GM21717 (cell line): ENCODE measurements at regions not wholly inside any gene's neighbourhood (a gene's known extent, or its start where the extent isn't known, plus 50 kb on each side); places are given as distances from the start of the nearest gene placed in this dataset.

Experiments
- ATAC-seq: cut with Tn5 transposase; IDR thresholded peaks from one replicate; pipeline ENCODE4 v1.9.1; 2021; ENCODE audit warnings: mild to moderate bottlenecking, moderate library complexity; ENCODE audit not compliant: unreplicated experiment

DNA sequence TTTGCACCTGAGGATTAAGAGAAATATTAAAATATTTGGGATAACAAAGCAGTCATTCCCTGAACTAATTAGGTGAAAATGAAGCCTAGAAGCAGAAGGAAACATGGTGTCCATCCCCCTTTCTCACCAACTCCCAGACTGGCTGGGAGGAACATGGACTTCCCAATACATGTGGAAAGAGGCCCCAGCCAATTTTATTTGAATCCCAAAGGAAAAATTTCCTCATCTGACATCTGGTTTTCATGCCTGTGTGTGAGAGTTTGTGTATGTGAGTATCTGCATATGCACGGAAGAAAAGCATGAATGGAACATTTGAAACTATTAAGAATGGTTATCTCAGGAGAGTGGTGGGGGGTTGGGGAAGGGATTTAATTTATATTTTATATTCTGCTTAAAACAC is 84.3 kb downstream of the COPS8 start:
- ATAC-seq: no peak

GRCh38 chr2:237171396-237171795 is 85.7 kb downstream of the COPS8 start:
- ATAC-seq: no peak

- ATAC-seq: no peak
These were observed 86.2 kb downstream of the COPS8 start for GRCh38 chr2:237171881-237172280.

DNA sequence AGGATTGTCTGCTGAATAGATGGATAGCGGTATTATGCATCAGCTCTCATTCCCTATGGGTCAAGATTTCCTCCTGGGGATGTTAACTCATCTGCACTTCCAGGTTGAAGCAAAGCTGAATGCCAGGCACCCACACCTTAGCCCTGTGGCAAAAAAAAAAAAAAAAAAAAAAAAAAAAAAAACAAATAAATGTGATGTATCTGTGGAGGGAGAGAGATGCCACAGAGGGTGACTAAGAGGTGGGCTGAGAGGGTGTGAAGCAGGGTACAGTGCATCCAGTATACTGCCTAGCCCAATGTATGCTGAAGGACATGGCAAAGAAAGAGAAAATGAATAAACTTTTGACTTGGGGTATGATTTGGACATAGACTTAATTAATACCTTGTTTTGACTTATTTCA is 91.4 kb downstream of the COPS8 start:
- no peak for ATAC-seq

- ATAC-seq: no peak
These were observed 92.3 kb downstream of the COPS8 start for GRCh38 chr2:237177986-237178385.

GRCh38 chr2:237178396-237178795 is 92.7 kb downstream of the COPS8 start:
- no peak for ATAC-seq

DNA sequence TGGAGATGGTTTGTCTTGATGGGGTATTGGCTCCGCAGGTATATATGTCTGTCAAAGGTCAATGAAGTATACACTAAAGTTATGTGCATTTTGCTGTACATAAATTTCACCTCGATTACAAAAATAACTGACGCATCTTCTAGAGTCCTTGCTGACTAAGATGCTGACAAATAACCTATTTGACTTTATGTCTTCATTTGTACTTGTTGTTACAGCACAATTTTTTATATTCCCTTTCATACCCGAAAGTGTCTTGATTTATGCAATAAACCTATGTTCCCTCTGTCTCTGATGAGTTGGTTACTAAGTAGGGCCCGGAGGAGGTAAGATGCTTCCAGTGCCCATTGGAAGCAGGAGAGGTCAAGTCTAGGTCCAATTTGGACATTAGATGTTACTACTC is 93.5 kb downstream of the COPS8 start:
- no peak for ATAC-seq

DNA sequence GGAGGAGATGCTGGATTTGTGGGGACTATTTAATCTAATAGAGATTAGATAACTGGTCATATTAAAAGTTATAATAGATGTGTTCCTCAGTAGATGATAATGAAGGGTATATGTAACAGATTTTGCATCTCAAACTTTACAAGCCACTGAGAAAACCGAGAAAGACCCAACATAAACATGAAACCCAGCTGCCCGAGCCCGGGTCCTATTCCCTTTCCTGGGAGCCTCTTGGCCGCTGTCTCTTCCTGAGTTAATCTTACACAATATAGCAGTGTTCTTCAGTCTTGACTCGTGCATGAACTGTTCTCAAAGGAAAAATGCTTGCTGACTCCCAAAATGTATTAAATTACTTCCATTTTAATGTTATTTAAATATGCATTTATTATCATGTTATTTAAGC is 94.5 kb downstream of the COPS8 start:
- no peak for ATAC-seq

DNA sequence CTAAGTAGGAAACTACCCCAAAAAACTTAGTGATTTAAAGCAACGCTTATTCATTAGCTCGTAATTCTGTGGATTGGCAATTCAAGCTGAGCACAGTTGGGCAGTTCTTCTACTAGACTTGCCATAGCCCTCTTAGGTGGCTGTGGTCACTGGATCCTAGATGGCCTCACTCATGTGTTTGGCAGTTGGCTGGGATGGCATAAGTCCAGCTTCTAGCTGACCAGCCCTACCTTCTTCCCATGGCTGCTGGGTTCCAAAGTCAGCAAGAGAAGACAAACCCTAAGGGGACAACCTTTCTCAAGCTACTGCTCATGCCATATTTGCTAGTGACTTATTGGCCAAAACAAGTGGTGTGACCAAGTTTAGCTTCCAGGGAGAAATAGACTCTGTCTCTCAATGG is 95.3 kb downstream of the COPS8 start:
- ATAC-seq: no peak

- ATAC-seq: no peak
These were observed 96.2 kb downstream of the COPS8 start for GRCh38 chr2:237181844-237182243.

- no peak for ATAC-seq
These were observed 96.9 kb downstream of the COPS8 start for GRCh38 chr2:237182422-237183123.

DNA sequence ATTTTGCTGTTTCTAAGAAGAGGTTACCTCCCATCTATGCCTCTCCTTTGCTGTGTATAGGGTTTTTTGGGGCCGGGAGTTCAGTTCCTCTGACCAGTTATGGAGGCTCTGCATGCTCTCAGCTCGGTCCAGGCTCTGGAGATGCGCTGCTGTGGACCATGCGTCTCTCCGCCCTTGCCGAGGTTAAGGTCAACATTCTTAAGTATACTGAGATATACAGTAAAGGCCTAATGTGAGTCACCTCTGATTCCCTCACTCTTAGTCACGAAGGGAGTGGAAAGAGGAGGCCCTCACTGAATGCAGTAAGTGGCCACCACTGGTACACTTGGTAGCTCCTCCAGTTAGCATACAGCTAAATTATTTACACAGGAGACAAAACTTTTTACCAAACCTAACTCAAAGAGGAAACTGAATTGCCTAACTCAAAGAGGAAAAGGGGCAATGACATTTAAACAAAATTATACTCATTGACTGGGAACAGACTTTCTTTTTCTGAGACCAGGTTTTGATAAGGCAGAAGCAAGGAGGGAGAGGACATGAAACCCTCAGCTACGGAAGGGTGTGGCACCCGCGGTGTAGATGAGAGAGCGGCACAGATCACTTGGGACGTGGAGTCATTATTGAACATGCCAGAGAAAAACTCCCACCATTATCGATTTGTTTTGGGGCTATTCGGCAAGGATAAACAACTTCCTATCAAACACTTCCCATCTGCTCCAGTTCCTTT is 98.7 kb downstream of the COPS8 start:
- ATAC-seq: no peak

DNA sequence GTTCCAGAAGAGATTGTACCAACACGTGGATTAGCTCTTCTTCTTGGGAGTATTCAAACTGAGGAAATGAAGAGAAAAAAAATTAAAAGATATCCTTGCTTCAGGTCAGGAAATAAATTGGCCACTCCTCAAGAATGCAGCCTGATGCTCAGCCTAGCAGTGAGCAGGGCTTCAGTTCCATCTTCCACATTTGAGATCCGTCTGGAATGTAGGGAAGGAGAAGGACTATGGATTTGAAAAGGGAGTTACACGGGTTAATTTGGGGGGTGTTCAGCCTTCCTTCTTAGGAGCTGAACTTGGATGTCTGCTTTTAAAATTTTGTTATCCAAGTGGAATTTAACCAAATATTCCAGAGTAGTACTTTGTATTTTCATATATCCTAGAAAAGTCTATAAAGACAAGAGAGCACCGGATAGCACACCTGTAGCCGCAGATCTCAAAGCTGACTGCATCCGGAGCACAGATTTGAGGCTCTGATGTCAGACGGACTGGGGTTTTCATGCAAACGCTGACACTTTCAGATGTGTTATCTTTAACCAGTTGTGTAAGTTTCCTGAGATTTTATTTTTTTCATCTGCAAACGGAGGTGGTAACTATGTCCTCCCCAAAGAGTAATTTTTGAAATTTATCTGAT is 99.3 kb downstream of the COPS8 start:
- no peak for ATAC-seq

DNA sequence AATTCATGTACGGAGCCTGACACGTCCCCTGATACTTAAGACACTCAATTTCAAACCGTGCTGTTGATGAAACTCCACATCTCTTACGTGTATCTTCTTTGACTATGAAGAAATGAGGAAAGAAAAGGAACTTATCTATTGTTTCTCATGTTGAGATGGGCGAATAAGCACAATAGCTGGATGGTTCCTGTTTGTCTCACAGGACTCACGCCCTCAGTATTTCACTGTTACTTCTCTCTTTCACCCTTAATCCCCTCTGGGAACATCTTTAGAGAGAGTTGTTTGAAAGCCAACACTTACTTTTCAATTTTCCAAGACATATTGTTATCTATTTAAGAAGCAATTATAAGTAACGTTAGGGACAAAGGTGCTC is 99.8 kb downstream of the COPS8 start:
- no peak for ATAC-seq

DNA sequence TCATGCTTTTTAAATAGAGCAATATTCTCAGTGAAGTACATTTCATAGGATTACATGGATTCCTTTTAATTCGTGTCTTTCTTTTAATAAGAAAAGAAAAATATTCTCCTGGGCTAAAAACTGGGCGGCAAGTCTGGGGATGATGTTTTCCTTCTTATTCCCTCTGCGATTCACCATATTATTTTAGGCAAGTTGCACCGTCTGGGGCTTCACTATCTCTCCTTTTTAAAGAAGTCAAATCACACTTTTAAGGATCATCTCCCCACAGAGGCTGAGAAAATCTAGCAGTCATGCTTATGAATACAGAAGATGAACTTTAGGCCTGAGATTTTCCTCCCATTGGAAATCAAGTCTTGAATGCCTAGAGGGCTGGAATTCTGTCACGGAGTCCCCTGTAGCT is 104.1 kb downstream of the COPS8 start:
- no peak for ATAC-seq

DNA sequence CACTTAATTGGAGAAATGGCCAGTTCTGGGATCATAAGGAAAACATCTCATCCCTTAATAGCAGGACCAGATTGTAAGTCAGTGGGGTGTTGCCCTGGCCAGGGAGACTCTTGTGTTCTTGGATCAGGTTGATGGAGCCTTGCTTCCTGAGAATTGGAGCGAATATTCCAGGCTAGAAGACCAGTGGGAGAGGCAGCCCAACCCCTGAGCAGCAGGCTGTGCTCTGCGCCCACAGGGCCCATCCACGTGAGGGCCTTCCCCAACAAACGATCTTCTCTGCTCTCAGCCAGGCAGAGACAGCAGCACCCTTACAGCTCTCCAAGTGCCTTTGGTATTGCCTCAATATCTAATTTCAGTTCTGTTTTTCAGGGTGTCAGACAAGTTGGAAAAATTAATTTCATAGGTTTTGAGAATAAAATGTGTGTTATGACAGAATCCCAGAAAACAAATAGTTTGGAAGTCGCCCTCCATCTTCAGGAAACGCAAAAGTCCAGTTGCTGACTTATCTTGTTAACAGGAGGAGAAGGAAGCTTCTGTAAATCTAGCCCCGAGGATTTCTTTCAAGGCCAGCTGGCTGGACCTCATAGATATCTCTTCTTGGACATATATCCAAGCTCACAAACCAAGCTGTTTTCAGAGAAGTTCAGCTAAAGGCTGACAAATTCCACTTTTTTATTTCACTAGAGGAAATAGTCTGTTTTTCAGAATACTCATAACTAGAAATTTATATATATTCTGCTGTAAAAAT is 105.5 kb downstream of the COPS8 start:
- no peak for ATAC-seq

GRCh38 chr2:237191714-237192081 is 106.0 kb downstream of the COPS8 start:
- ATAC-seq: no peak

GRCh38 chr2:237192881-237193280 is 107.2 kb downstream of the COPS8 start:
- no peak for ATAC-seq

DNA sequence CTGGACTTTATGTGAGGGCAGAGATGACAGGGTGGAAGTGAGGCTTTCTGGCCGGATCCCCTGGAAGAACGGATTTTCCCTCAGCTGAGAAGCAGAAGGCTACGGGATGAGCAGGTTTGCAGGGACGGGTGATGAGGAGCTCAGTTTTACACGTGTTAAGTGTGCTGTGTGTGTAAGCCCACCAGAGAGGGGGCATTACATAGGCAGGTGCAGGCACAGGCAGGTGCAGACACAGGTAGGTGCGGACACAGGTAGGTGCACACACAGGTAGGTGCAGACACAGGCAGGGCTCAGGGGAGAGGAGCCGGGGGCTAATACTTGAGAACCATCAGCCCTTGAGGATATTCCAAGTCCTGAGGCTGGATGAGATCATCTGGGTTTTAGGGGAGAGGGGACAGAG is 107.7 kb downstream of the COPS8 start:
- no peak for ATAC-seq

- ATAC-seq: no peak
These were observed 108.4 kb downstream of the COPS8 start for GRCh38 chr2:237194081-237194480.

DNA sequence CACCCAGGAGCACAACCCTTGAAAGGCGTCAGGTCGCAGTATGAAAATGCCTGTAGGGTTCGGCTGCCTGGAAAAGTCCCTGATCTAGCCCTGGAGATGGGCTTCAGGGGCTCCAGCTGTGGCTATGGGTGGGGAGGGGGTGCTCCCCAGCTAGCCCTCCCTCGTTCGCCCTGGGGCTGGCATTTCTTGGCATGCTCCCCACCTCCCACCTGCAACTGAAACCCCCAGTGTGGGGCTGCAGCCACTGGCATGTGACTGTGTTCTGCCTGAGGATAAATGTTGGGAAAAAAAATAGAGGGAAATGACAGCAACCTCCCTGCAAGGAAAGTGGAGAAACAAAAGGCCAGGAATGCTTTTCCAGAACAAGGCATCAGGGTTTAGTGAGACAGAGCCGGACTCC is 109.2 kb downstream of the COPS8 start:
- no peak for ATAC-seq
